CD4-positive, alpha-beta T cell treated with Interleukin-21 for 1 hour (primary cell): ENCODE measurements at regions not wholly inside any gene's neighbourhood (a gene's known extent, or its start where the extent isn't known, plus 50 kb on each side); places are given as distances from the start of the nearest gene placed in this dataset.
"Not testable (repeated sequence)": the region's sequence is repeated elsewhere in the genome, so short reads cannot be mapped to it uniquely, and the experiment has no call there.

Experiments
- DNase-seq: peaks from one replicate; pipeline ENCODE4 v3.0.0-alpha.2; 2020

- no peak for DNase-seq
Measured at GRCh38 chr3:106125321-106125720, 256.5 kb upstream of the CBLB start.

- no peak for DNase-seq
Measured at GRCh38 chr3:106126067-106126845, 257.4 kb upstream of the CBLB start.

DNA sequence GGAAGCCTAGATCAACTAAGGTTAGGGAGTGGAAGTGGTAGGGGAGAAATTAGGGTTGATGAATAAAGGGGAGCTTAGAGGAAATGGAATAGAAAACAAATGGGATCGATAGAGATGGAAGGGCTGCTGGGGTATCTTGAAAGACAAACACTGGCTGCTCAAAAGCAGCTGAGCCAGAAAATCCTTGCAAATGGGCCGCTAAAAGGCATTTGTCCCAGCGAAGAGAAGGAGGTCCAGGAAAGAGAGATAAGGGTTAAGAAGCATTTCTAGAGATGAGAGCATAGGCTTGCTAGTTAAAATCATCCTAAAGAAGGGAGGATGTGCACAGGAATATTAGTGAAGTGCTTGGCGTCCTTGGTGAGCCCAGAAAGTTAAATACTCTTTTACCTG, 258.0 kb upstream of the CBLB start:
- no peak for DNase-seq

DNA sequence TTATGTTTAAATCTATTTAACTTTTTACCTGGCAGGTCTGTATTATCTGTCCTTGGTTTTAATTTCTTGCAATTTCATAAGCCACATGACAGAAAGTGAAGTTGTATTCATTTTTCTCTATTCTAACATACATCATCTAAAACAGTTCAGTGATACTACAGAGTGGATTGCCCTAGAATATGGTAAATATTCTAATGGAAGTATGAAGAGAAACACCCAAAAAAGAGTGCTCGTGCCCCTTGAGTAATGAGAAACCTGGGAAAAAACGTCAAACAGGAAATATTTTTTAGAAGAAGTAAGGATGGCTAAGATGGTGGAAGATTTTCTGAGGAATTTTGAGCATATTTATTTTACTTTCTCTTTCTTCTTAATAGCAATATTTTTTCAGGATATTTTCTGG, 261.1 kb upstream of the CBLB start:
- DNase-seq, result no peak

GRCh38 chr3:106130384-106131198, 261.8 kb upstream of the CBLB start:
- no peak for DNase-seq

DNA sequence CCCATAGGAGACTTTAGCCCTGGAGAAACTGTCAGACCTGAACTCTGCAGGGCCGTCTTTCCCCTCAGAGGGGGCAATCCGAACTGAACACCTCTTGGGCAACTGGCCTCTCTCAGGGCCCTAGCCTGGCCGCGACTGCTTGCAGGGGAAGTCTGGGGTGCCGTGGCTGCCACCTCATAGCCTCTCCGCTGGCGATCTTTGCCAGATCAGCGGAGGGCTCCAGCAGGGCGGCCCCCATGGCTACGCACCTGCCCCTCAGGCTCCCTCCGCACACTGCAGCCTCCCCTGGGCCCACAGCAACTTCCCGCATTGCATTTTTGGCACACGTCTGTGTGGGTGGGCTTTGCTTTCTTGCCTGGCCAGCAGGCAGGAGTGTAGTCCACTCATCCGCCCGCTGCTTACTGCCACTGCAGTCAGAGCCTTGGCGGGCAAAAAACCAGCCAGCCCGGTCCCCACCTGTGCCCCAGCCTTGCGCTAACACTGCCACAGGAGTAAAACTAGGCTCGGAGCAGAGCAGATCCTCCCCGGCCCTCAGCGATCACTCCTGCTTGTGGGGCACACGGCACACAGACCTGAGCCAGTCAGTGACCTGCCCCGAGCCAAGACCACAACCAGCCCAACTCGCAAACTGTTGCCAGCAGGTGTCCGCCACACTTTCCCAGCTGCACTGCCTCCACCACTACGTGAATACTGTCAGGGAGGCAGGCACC, 266.8 kb upstream of the CBLB start:
- no peak for DNase-seq

DNA sequence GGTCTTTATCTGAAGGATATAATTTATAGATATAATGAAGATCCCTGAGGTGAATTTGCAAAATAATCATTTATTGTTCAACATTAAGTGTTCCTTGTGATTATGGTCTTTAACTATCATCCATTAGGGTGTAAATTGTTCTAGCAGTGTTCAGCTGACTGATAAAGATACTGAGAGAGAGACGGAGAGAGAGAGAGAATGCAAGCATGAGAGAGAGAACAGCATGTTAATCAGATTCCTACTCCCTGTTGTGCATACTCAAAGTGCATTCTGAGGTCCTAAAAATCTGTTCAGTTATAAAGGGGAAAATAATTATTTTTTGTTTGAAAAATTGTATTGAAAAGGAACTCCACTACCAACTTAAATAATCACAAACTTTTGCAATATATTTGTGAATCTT, 271.0 kb upstream of the CBLB start:
- DNase-seq, result no peak

DNA sequence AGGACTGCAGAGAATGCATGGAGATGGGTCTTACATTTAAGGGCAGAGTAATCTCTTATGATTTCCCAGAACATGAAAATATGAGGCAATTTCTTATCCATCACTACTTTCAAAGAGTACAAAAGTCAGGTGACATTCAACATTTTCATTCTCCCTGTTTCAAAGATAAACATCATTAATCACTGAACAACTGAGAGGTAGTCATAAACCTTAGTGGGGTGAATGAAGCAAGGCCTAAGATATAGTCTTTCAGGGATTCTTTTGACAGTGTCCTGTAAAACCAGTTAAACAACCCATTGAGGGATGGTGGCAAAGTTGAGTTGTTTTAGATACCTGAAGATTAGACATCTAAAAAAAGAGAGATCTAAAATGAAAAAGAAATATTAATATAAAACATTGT, 271.6 kb upstream of the CBLB start:
- DNase-seq, result no peak

GRCh38 chr3:106144030-106144429, 275.2 kb upstream of the CBLB start:
- DNase-seq, result no peak

DNA sequence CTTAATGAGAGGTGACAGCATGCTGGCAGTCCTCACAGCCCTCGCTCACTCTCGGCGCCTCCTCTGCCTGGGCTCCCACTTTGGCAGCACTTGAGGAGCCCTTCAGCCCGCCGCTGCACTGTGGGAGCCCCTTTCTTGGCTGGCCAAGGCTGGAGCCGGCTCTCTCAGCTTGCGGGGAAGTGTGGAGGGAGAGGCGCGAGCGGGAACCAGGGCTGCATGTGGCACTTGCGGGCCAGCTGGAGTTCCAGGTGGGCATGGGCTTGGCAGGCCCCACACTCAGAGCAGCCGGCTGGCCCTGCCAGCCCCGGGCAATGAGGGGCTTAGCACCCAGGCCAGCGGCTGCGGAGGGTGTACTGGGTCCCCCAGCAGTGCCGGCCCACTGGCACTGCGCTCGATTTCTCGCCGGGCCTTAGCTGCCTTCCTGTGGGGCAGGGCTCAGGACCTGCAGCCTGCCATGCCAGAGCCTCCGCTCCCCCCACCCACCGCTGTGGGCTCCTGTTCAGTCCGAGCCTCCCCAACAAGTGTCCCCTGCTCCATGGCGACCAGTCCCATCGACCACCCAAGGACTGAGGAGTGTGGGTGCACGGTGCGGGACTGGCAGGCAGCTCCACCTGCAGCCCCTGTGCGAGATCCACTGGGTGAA, 279.7 kb upstream of the CBLB start:
- not testable (repeated sequence) for DNase-seq

DNA sequence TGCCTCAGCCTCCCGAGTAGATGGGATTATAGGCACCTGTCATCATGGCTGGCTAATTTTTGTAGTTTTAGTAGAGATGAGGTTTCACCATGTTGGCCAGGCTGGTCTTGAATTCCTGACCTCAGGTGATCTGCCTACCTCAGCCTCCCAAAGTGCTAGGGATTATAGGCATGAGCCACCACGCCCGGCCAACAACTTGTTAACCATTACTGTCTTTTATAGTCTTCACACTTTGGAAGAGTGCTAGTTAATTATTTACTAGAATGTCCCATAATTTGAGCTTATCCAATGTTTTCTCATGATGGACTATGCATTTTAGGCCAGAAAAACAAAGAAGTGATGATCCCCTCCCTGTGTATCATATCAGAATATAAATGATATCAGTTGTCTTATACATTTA, 288.6 kb upstream of the CBLB start:
- DNase-seq, result no peak

- no peak for DNase-seq
Measured at GRCh38 chr3:106160396-106160795, 291.6 kb upstream of the CBLB start.

- DNase-seq, result no peak
Measured at GRCh38 chr3:106161246-106161645, 292.4 kb upstream of the CBLB start.

DNA sequence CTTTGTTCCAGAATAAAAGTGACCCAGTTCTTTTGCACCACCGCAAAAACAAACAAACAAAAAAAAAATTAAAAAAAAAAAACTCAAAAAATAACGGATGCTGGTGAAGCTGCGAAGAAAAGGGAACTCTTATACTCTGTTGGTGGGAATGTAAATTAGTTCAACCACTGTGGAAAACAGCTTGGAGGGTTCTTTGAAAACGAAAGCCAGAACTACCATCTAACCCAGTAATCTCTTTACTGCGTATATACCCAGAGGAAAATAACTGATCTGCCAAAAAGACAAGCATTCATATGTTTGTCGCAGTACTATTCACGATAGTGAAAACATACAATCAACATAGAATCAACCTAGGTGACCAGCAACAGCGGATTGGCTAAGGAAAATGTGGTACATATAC, 298.9 kb upstream of the CBLB start:
- no peak for DNase-seq

GRCh38 chr3:106168962-106169750, 300.3 kb upstream of the CBLB start:
- no peak for DNase-seq

- no peak for DNase-seq
Measured at GRCh38 chr3:106170636-106171035, 301.8 kb upstream of the CBLB start.

- DNase-seq, result no peak
Measured at GRCh38 chr3:106172101-106172500, 303.3 kb upstream of the CBLB start.

DNA sequence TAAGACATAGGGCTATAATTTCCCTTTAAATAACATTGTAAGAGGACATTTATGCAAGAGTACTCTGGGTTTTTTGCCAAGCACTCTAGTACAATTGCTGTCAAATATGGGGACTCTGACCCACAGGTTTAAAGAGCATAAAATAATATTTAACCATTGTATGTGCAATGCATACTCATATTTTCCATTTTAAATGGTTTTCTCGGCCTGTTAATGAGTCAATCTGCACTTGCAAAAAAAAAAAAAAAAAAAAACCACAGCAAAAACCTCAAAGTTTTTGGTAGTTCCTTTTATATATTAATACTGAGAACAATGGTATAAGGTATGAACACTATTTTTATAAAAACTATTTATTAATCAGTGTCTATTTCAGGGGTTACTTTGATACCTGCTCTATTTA, 304.0 kb upstream of the CBLB start:
- peak; percentile 28 for DNase-seq

DNA sequence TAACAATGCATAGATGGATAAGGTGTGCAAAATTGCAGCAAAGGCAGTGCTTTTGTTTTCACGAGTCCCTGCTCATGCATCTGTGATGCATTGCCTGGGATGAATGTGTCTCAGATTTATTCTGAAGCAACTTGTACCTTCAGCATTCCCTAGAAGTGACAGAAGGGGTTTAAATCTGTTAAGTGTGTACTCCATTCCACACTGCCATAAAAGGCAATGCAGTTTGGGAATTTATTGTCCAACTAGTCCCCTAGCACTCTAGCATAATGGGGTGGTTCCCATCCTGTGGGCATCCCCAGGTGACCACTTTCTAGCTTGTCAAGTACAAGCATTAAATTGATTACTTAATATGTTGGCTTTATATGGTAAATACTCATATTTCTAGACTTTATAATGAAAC, 306.5 kb upstream of the CBLB start:
- DNase-seq, result no peak

GRCh38 chr3:106176734-106177133, 307.9 kb upstream of the CBLB start:
- DNase-seq, result peak; percentile 69

- no peak for DNase-seq
Measured at GRCh38 chr3:106182950-106183511, 314.2 kb upstream of the CBLB start.

- DNase-seq, result peak; percentile 11
Measured at GRCh38 chr3:106183762-106184391, 315.1 kb upstream of the CBLB start.
